C4-2B (cell line): ENCODE measurements at regions not wholly inside any gene's neighbourhood (a gene's known extent, or its start where the extent isn't known, plus 50 kb on each side); places are given as distances from the start of the nearest gene placed in this dataset.

Source experiments
- H3K27ac ChIP-seq: fragments of 450-650 bp; 2 replicates; pipeline ENCODE4 v1.5.1; 2017
- ZFX ChIP-seq: fragments of 450-650 bp; IDR thresholded peaks from 2 replicates; pipeline ENCODE4 v1.6.1; 2017
- TF ChIP-seq, protein P1 (sequence below): fragments of 450-650 bp; conservative IDR thresholded peaks from 2 replicates; pipeline ENCODE4 v1.5.1; 2017; ENCODE audit warnings: mild to moderate bottlenecking

DNA sequence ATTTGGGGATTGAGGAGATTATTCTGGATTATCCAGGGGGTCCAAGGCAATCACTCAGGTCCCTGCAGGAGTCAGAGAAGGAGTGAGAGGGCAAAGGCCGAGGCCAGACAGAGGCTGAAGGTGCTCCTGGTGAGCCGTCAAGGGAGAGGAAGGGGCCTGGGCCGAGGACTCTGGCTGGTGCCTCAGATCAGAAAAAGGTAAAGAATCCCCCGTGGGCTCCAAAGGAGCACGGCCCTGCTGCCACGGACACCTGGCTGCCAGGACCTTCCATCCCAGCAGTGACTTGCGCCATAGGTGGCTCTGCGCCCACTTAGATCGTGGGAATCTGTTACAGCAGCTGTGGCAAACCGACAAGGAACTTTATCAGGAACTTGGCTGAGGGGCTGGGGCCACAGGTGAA lies 374.8 kb upstream of the MYT1L start:
- no peak overlapping the region for H3K27ac ChIP-seq
- TF ChIP-seq ZFX: no peak
- TF ChIP-seq, protein P1, sequence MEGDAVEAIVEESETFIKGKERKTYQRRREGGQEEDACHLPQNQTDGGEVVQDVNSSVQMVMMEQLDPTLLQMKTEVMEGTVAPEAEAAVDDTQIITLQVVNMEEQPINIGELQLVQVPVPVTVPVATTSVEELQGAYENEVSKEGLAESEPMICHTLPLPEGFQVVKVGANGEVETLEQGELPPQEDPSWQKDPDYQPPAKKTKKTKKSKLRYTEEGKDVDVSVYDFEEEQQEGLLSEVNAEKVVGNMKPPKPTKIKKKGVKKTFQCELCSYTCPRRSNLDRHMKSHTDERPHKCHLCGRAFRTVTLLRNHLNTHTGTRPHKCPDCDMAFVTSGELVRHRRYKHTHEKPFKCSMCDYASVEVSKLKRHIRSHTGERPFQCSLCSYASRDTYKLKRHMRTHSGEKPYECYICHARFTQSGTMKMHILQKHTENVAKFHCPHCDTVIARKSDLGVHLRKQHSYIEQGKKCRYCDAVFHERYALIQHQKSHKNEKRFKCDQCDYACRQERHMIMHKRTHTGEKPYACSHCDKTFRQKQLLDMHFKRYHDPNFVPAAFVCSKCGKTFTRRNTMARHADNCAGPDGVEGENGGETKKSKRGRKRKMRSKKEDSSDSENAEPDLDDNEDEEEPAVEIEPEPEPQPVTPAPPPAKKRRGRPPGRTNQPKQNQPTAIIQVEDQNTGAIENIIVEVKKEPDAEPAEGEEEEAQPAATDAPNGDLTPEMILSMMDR: no peak

DNA sequence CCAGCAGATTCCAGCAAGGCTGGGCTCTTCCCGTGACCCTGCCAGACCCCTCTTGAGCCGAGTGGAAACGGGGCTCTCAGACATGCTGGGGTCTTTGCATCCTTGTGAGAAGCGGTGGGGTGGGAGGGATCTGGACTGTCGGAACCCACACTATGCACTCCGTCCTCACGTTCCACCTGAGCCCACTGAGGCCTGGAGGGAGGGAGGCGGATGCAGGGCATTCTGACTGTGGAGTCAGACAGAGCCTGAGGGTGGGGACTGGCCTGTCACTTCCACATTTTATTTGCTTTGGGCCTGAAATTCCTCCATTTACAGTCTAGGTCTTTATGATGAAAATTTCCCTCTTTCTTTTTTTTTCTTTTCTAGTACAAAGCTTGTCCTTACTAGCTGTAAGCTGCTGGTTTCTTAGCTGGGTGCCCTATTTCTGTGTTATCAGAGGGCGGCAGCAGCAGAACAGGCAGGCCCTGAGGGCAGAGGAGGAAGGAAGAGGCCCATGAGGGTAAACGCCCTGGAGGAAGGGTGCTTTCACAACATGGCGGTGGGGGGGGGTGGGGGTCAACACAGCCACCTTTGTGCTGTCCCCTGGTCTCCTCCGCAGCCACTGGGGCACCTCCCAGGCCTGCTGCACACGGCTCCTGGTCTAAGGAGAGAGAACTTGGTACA lies 373.5 kb upstream of the MYT1L start:
- H3K27ac ChIP-seq: no peak overlapping the region
- no peak for TF ChIP-seq ZFX
- TF ChIP-seq, protein P1: no peak

DNA sequence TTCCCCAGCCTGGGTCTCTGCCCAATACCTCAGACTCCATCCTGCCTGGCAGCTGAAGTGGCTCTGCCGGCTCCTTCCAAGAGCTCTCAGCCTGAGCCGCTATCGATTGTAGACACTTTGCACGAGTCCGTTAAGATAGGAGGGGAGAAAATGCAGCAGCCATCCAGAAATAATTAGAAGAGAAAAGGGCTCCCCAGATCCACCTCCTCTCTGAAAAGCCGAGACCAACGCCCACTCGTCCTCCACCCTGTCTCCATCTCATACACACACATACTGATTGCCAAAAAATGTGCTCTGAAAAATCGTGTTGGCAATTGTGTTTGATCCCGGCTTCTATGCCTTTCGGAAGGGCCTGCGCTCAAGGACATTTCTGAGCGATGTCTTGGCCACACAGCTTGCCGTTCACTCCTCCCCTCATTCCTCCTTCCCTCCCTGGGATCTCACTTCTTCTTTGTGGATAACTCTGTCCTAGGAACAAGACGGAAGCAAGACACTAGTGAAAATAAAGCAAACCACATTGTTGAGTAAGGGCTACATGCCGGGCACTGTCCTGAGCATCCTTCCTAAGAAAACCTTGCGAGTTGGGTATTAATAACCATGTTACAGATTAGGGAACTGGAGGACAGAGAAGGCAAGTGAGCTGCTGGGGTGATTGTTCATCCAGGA lies 372.8 kb upstream of the MYT1L start:
- no peak for TF ChIP-seq ZFX
- TF ChIP-seq, protein P1: no peak
- no peak overlapping the region for H3K27ac ChIP-seq

DNA sequence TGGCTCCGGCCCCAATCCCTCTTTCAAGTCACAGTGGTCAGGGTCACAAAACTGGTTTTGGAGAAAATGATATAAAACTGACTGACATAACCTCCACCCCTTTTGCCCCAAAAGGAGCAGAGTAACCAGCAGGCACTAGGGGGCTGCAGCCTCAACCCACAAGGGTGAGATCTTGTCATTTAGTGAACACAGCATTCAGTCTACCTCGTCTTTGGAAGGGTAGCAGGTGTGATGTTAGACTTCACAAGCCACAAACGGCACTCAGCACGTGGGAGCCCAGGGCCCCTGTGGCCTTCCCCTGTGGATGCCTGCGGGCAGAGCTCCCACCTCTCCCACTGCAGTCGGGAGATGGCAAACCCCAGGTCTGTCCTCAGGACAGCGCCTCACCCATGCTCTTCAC lies 372.1 kb upstream of the MYT1L start:
- TF ChIP-seq, protein P1: no peak
- TF ChIP-seq ZFX: no peak
- no peak overlapping the region for H3K27ac ChIP-seq

DNA sequence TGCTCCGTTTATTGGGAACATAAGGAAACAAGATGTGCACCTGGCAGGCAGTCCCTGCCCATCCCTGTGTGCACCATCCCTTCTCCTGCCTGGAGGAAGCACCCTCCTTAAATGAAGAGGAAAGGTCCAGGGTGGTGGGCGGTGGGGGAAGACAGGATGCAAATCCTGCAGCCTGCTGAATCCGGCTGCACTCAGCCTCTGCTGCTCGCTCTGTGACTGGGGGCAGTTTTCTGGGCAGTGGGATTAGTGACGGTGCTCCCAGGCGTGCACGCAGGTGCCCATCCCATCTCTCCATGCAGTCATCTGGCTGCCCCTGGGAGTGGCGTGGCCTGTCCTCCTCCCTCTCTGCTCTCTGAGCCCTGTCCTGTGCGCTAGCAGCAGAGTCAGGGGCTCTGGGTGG lies 371.3 kb upstream of the MYT1L start:
- TF ChIP-seq, protein P1: no peak
- TF ChIP-seq ZFX: no peak

DNA sequence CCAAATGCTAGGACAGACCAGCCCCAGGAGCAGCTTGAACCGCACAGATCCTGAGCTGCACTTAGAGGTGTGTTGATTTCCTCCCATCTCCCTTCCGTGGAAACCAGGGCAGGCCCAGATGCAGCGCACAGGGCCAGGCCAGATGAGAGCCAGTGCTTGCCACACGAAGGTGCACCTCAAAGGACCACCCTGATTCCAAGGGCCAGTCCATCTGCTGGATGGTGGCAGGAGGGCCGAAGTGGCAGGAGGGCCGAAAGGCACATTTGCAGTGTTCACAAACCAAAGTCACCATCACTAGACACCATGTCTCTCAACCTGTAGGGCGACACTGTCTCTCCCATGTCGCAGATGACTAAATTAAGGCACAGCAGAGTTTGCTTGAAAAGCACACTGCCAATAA lies 370.7 kb upstream of the MYT1L start:
- no peak overlapping the region for H3K27ac ChIP-seq
- TF ChIP-seq, protein P1: no peak
- no peak for TF ChIP-seq ZFX

More for the DNA sequence above, 371.3 kb upstream of the MYT1L start:
- H3K27ac ChIP-seq: no peak overlapping the region

DNA sequence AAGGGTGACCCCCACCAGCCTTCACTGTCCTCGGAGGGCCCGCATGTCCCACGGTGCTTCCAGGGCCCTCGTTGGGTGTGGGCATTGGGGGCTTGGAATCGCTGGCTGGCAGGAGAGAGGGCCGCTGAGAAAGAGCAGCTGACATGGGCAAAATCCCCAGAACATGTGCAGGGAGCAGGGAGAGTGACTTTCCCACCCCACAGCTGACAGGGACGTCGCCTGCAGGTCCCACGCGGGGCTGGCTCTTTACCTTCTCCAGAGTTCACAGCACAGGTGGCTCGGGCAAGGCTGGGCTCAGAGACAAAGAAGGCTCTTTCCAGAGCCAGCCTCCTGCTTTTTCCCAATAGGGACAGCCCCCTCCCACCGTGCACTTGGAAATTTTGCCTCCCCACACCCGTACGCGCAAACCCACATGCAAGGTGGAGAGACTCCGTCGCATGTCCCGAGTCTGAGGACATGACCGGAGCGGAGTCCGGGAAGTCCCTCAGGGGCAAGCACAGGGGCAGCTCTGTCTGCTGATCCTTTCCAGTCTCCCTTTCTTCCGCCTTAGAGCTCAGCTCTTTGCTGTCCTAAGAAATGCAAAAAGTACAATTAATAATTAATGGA lies 370.2 kb upstream of the MYT1L start:
- TF ChIP-seq, protein P1: no peak
- TF ChIP-seq ZFX: no peak
- H3K27ac ChIP-seq: no peak overlapping the region
